IMR-90 (cell line): ENCODE measurements at regions not wholly inside any gene's neighbourhood (a gene's known extent, or its start where the extent isn't known, plus 50 kb on each side); places are given as distances from the start of the nearest gene placed in this dataset.

Source experiments
- ATAC-seq: fragments of 200-7000 bp; cut with Tn5 transposase; 2 replicates; pipeline ENCODE4 v1.9.1; 2020; ENCODE audit warnings: low read depth, mild to moderate bottlenecking, moderate library complexity
- BruUV-seq: library from RNA; stranded (reverse); fragments of 400-500 nt; replicated peaks from 2 replicates; lab custom pipeline; 2021; lab: Mats Ljungman, UMichigan
- CTCF ChIA-PET: fragments of 300-600 bp; formaldehyde crosslinking; extraction: SDS; loops from one replicate; lab custom pipeline; 2021; ENCODE audit warnings: antibody characterized with exemption; lab: Yijun Ruan, JAX
- POLR2A ChIA-PET: fragments of 300-600 bp; sonication (Branson Sonifier 250); formaldehyde crosslinking; loops from one replicate; lab custom pipeline; 2022; ENCODE audit warnings: antibody characterized with exemption; ENCODE audit not compliant: unreplicated experiment; lab: Charles Lee
- DNase-seq: peaks from one replicate; pipeline ENCODE4 v3.0.0; 2013
- H2AFZ ChIP-seq: replicated peaks from 2 replicates; pipeline ENCODE3; 2013; ENCODE audit warnings: low read length, mild to moderate bottlenecking; ENCODE audit not compliant: poor library complexity
- H2AK5ac ChIP-seq: 2 replicates; pipeline ENCODE4 v1.6.1; 2013; ENCODE audit warnings: low read depth, low read length, inconsistent platforms
- H2AK9ac ChIP-seq: replicated peaks from 2 replicates; pipeline ENCODE3; 2013; ENCODE audit warnings: mild to moderate bottlenecking, low read depth, low read length, moderate library complexity; ENCODE audit not compliant: poor library complexity
- H2BK120ac ChIP-seq: 2 replicates; pipeline ENCODE4 v1.6.1; 2013; ENCODE audit warnings: low read depth, low read length, inconsistent platforms
- H2BK15ac ChIP-seq: 3 replicates; pipeline ENCODE4 v1.6.1; 2013; ENCODE audit warnings: low read depth, low read length, inconsistent platforms
- H2BK20ac ChIP-seq: 2 replicates; pipeline ENCODE4 v1.6.1; 2013; ENCODE audit warnings: low read depth, mild to moderate bottlenecking, inconsistent platforms, low read length, moderate library complexity
- H2BK5ac ChIP-seq: 2 replicates; pipeline ENCODE4 v1.6.1; 2013; ENCODE audit warnings: mild to moderate bottlenecking, low read depth, low read length, inconsistent platforms; ENCODE audit not compliant: poor library complexity, severe bottlenecking
- H3K14ac ChIP-seq: replicated peaks from 2 replicates; pipeline ENCODE4 v1.6.1; 2013; ENCODE audit warnings: low read depth, low read length, inconsistent platforms
- H3K18ac ChIP-seq: 2 replicates; pipeline ENCODE4 v1.6.1; 2013; ENCODE audit warnings: low read depth, low read length, control low read depth
- H3K23ac ChIP-seq: 2 replicates; pipeline ENCODE4 v1.6.1; 2013; ENCODE audit warnings: low read depth, low read length, inconsistent platforms
- H3K27ac ChIP-seq: 2 replicates; pipeline ENCODE4 v1.5.1; 2013; ENCODE audit warnings: mild to moderate bottlenecking, control low read depth, low read length; ENCODE audit not compliant: insufficient read depth
- H3K27me3 ChIP-seq: 2 replicates; pipeline ENCODE4 v1.6.1; 2013; ENCODE audit warnings: low read length; ENCODE audit not compliant: control insufficient read depth, insufficient read depth
- H3K36me3 ChIP-seq: 2 replicates; pipeline ENCODE4 v1.6.1; 2013; ENCODE audit warnings: low read length, mixed read lengths; ENCODE audit not compliant: control insufficient read depth, insufficient read depth
- H3K4ac ChIP-seq: 2 replicates; pipeline ENCODE4 v1.6.1; 2013; ENCODE audit warnings: low read depth, low read length, inconsistent platforms
- H3K4me1 ChIP-seq: 2 replicates; pipeline ENCODE4 v1.6.1; 2013; ENCODE audit warnings: low read length, mixed read lengths; ENCODE audit not compliant: control insufficient read depth, insufficient read depth
- H3K4me2 ChIP-seq: 2 replicates; pipeline ENCODE4 v1.6.1; 2013; ENCODE audit warnings: low read depth, mild to moderate bottlenecking, control low read depth, low read length, moderate library complexity
- H3K4me3 ChIP-seq: 2 replicates; pipeline ENCODE4 v1.5.1; 2013; ENCODE audit warnings: low read depth, mild to moderate bottlenecking, control low read depth, low read length, moderate library complexity; ENCODE audit not compliant: insufficient read depth
- H3K56ac ChIP-seq: 2 replicates; pipeline ENCODE4 v1.6.1; 2013; ENCODE audit warnings: low read length, inconsistent platforms; ENCODE audit not compliant: insufficient read depth; ENCODE audit errors: extremely low read depth
- H3K79me1 ChIP-seq, 2 experiments: 2 replicates each; pipeline ENCODE4 v1.6.1; 2013; ENCODE audit warnings: low read length in 2 of 2, inconsistent platforms in 1 of 2, low read depth in 1 of 2
- H3K9ac ChIP-seq: 2 replicates; pipeline ENCODE4 v1.6.1; 2013; ENCODE audit warnings: low read depth, low read length, control low read depth
- H3K9me1 ChIP-seq: 2 replicates; pipeline ENCODE4 v1.6.1; 2013; ENCODE audit warnings: low read length, inconsistent platforms; ENCODE audit not compliant: insufficient read depth
- H3K9me3 ChIP-seq: 2 replicates; pipeline ENCODE4 v1.6.1; 2013; ENCODE audit warnings: low read length; ENCODE audit not compliant: control insufficient read depth, insufficient read depth
- H4K20me1 ChIP-seq: 2 replicates; pipeline ENCODE4 v1.6.1; 2013; ENCODE audit warnings: low read length, inconsistent platforms; ENCODE audit not compliant: insufficient read depth
- H4K5ac ChIP-seq: 2 replicates; pipeline ENCODE4 v1.6.1; 2013; ENCODE audit warnings: mild to moderate bottlenecking, low read depth, low read length, control low read depth
- H4K8ac ChIP-seq, 2 experiments: 2 replicates each; pipeline ENCODE4 v1.6.1; 2013; ENCODE audit warnings: low read depth in 2 of 2, low read length in 2 of 2, control low read depth in 1 of 2, inconsistent platforms in 1 of 2
- H4K91ac ChIP-seq: 2 replicates; pipeline ENCODE4 v1.6.1; 2013; ENCODE audit warnings: low read depth, low read length, inconsistent platforms; ENCODE audit not compliant: insufficient read depth
- CEBPB ChIP-seq: IDR thresholded peaks from 2 replicates; pipeline ENCODE4 v1.6.1; 2012; ENCODE audit warnings: low read depth, low read length, improper control_type of control experiment
- RFX5 ChIP-seq: IDR thresholded peaks from 2 replicates; pipeline ENCODE4 v1.8.0; 2012; ENCODE audit warnings: low read depth, mild to moderate bottlenecking, low read length, moderate library complexity
- WGBS, 2 experiments: methylation state at CpG; one replicate each; pipeline versions ENCODE4 v1.1.5 to v1.1.7; 2013; ENCODE audit warnings: missing lambda C conversion rate in 2 of 2; ENCODE audit not compliant: insufficient read length in 1 of 2; ENCODE audit errors: extremely low coverage in 2 of 2; 5-methylcytosine and 5-hydroxymethylcytosine counted together
- dilution Hi-C: fragments of 300-500 bp; cut with HindIII; formaldehyde crosslinking; loops from one replicate; pipeline ENCODE4 v1.14.3; 2018; ENCODE audit warnings: low sequenced_read_pairs; ENCODE audit not compliant: unreplicated experiment
- in situ Hi-C: fragments of 300-500 bp; cut with MboI; formaldehyde crosslinking; loops from 3 replicates; pipeline ENCODE4 v1.14.3; 2019; ENCODE audit warnings: low sequenced_read_pairs, inconsistent platforms, mixed read lengths
- intact Hi-C: fragments of 100-400 bp; cut with micrococcal nuclease; formaldehyde crosslinking; loops from 2 replicates; pipeline ENCODE4 v1.10.0; 2022
- TF ChIP-seq, protein P1 (sequence below): fragments of 150-350 bp; IDR thresholded peaks from 2 replicates; pipeline ENCODE4 v1.6.1; 2016; ENCODE audit warnings: low read depth, mild to moderate bottlenecking, low read length, moderate library complexity, borderline replicate concordance

DNA sequence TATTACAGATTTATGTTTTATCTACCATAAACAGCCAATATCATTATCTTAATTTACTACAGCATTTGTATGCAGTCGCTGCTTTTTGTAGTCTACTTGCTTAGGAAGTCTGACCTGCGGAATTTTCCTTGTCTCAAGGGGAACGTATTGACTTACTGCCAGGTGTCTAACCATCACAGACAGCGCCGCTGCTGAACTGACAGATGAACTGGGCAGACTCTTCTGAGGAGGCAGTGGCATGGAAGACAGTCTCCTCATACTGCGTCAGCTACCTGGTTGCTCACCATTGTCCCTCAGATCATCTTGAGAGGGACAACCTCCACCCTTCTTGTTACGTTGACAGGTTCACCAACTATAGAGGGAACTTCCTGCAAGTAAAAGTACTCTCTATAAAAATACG is 574.3 kb upstream of the ZNF462 start:
- ChIA-PET CTCF (no interaction called here), POLR2A (no interaction called here)
- no peaks in the 10 kb centered on the region for H4K20me1 ChIP-seq
- ATAC-seq, result no peak
- no peaks in the 10 kb centered on the region for H3K79me1 ChIP-seq
- no peaks in the 10 kb centered on the region for H3K27me3 ChIP-seq
- no peaks in the 10 kb centered on the region for H3K36me3 ChIP-seq
- no peak overlapping the region for H3K4me3 ChIP-seq
- H2AK9ac ChIP-seq, result no peak overlapping the region
- H3K18ac ChIP-seq, result no peak overlapping the region
- H2AFZ ChIP-seq, result no peak overlapping the region
- no peak overlapping the region for H4K5ac ChIP-seq
- dilution Hi-C loops, result no loop called here
- H3K14ac ChIP-seq, result no peak overlapping the region
- no peaks in the 10 kb centered on the region for H3K4me1 ChIP-seq
- no peaks in the 10 kb centered on the region for H3K9me1 ChIP-seq
- H2BK15ac ChIP-seq, result no peak overlapping the region
- DNase-seq, result no peak
- TF ChIP-seq, protein P1, sequence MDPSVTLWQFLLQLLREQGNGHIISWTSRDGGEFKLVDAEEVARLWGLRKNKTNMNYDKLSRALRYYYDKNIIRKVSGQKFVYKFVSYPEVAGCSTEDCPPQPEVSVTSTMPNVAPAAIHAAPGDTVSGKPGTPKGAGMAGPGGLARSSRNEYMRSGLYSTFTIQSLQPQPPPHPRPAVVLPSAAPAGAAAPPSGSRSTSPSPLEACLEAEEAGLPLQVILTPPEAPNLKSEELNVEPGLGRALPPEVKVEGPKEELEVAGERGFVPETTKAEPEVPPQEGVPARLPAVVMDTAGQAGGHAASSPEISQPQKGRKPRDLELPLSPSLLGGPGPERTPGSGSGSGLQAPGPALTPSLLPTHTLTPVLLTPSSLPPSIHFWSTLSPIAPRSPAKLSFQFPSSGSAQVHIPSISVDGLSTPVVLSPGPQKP, result no peak
- TF ChIP-seq CEBPB (no peak), RFX5 (no peak)
- H3K9ac ChIP-seq, result no peak overlapping the region
- H3K9me3 ChIP-seq, result peaks cover 4% of the 10 kb centered on the region; the same call in 1 of the 2 replicates
- H2AK5ac ChIP-seq, result no peak overlapping the region
- H3K27ac ChIP-seq, result no peak overlapping the region
- no peak overlapping the region for H4K8ac ChIP-seq
- H3K4ac ChIP-seq, result no peak overlapping the region
- H2BK5ac ChIP-seq, result no peak overlapping the region
- in situ Hi-C loops, result no loop called here
- no peak overlapping the region for H4K91ac ChIP-seq
- no peak overlapping the region for H2BK20ac ChIP-seq
- H2BK120ac ChIP-seq, result no peak overlapping the region
- no peak overlapping the region for H3K56ac ChIP-seq
- intact Hi-C loops, result no loop called here
- no TSS peak for BruUV-seq
- no peak overlapping the region for H3K4me2 ChIP-seq
- WGBS, 2 experiments, result no CpG with 5 or more reads among the region's 8 CpGs
- no peak overlapping the region for H3K23ac ChIP-seq
